Stimulated activated CD8-positive, alpha-beta memory T cell treated with anti-CD3 and anti-CD28 coated beads, Interleukin-15, amount 100 ng/mL, for 1 hour (primary cell): ENCODE measurements at regions not wholly inside any gene's neighbourhood (a gene's known extent, or its start where the extent isn't known, plus 50 kb on each side); places are given as distances from the start of the nearest gene placed in this dataset.

Experiments
- DNase-seq: peaks from one replicate; pipeline ENCODE4 v3.0.0-alpha.2; 2020; ENCODE audit warnings: low read depth

- DNase-seq: no peak
These were observed 57.9 kb upstream of the SLC5A9 start for GRCh38 chr1:48164571-48164970.

GRCh38 chr1:48160486-48161132, 61.9 kb upstream of the SLC5A9 start:
- DNase-seq: no peak

DNA sequence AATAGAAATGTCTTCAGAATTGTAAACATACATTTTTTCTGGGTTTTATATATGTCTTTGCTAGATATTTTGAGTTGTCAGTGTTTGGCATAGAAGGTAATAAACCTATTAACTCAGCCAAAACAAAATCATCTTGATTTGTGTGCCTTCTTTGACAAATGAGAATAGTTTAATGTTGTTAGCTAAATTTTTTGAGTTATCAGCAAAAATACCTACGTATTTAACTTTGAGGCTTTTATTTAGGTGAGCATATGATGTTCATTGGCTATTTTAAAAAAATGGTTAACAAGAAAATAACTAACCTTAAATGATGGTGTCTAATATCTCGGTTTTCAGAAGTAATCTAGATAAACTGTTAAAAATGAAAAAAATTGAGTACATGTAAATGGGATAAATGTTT, 83.2 kb upstream of the SLC5A9 start:
- no peak for DNase-seq

GRCh38 chr1:48127735-48128685, 94.5 kb upstream of the SLC5A9 start:
- no peak for DNase-seq

DNA sequence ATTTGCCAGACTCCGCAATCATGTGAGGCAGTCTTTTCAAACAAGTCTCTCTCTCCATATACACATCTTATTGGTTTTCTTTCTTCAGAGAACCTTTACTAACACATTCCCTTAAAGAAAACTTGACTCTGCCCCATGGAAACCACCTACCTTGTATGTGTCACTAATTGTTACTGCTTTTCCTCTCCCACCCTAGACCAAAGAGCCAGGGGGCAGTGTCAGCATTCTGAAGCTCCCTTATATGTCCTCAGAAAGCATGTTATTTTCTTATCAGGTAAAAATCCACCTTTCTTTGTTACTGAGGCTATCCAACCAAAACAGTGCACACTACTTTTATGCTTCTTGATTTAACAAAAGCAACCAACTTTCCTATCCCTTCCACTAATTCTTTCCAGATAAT, 98.9 kb upstream of the SLC5A9 start:
- no peak for DNase-seq

- no peak for DNase-seq
These were observed 100.6 kb upstream of the SLC5A9 start for GRCh38 chr1:48121955-48122354.

DNA sequence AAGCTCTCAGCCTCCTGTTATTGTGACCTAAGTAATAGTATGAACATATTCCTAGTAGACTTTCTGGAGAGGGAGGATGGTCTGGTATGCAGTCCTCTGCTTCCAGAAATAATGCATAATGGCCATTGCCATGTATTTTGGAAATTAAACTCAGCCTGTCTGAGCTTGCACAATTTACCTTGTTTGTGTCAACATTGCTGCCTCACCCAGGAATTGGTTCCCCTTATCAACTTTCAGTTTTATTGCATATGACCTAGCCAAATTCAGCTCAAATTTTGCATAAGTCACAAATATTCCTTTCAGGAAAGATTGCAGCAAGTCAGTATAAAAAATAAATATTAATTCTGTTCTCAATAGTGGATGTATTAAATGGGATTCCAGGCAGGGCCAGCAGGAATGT, 101.9 kb upstream of the SLC5A9 start:
- DNase-seq: no peak

DNA sequence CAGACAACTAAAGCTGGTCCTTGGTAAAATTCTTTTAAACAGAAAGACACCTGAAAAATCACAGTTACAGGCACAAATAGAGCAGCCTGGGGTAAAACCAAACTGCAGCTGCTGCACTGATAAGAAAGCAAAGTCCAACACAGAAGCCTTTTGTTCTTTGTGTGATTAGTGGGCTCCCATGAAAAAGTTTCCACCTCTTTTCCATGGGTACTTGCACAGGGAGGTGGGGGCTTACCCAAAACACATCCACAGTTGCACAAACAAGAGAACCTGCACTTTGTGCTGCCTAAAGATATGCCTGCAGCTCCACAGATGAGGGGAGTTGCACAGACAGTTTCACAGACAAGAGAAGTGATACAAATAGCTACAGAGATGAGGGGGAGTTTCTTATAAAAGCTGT, 106.7 kb upstream of the SLC5A9 start:
- no peak for DNase-seq

DNA sequence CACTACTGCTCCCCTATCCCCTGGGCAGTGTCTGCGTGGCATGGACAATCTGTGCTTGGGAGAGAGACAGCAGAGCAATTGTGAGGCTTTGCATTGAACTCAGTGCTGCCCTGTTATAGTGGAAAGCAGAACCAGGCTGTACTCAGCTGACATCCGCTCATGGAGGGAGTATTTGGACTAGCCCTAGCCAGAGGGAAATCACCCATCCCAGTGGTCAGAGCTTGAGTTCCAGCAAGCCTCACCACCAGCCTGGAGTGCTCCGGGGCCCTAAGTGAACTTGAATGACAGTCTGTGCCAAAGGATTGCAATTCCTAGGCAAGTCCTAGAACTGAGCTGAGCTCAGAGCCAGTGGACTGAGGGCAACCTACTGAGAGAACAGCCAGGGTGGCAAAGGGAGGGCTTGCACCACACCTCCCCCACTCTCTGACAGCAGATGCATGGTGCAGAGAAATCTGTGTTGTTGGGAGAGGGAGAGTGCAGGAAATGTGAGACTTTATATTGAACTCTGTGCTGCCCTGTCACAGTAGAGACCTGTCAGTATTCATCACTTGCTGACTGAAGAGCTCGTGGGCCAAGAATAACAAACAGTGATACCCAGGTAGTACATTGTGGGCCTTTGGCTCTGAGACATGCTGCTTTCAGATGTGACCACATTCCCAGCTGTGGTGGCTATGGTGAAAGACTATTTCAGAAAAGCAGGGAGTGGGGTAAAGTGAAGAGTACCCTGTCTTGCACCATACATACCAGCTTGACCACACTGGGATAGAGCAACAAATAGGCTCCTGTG, 107.7 kb upstream of the SLC5A9 start:
- DNase-seq: no peak

DNA sequence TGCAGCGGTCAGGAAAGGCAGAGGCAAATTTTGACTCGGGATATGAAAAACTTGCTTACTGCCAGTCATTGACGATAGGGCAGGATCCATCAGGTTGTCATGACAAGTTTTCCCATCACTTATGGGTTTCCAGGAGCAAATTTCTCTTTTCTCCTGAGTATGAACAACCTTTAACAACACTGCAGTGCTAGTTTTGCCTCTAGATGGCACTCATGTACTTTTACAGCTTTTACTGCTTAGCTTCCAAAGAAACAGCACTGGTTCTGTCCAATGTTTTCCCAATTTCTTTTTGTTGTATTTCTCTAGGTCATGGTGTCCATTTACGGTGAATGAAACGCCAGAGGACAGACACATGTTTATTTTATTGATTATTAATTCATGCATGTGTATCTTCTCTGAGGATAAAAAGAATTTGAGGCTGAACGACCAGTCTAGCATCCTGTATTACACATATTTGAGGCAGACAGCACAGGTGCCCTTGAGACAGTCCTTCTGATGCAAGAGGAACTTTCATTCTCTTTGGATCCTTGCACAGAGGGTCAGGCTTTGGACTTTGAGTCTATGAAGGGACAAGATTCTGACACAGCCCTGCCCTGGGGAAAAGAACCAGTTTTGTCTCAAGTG, 112.3 kb upstream of the TRABD2B start:
- DNase-seq: no peak

DNA sequence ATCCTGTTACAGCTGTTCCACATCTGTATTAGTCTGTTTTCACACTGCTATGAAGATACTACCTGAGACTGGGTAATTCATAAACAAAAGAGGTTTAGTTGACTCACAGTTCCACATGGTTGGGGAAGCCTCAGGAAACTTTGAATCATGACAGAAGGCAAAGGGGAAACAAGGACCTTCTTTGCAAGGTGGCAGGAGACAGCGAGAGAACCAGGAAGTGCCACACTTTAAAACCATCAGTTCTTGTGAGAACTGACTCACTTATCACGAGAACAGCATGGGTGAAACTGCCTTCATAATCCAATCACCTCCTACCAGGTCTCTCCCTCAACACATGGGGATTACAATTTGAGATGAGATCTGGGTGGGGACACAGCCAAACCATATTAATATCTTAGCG, 110.3 kb upstream of the TRABD2B start:
- no peak for DNase-seq

- no peak for DNase-seq
These were observed 108.9 kb upstream of the TRABD2B start for GRCh38 chr1:48106049-48106448.

DNA sequence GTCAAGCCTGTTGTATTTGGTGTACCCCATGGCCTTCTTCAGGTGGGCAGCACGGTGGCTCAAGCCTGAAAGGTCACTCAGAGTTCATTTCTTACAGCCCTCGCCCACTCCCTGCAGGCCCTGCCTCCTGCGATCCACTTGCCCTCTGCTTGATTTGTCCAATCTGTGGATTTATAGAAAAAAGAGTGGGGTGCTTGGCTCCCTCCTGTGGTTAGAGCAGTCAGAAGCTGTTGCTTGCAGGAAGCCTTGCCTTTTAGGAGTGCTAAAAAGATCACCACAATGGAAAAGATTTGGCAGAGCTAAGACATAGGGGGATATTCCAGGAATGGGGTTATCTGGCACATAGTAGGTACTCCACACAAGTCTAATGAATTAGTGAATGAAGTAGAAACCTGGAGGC, 108.0 kb upstream of the TRABD2B start:
- DNase-seq: no peak

GRCh38 chr1:48103495-48103894, 106.3 kb upstream of the TRABD2B start:
- no peak for DNase-seq

DNA sequence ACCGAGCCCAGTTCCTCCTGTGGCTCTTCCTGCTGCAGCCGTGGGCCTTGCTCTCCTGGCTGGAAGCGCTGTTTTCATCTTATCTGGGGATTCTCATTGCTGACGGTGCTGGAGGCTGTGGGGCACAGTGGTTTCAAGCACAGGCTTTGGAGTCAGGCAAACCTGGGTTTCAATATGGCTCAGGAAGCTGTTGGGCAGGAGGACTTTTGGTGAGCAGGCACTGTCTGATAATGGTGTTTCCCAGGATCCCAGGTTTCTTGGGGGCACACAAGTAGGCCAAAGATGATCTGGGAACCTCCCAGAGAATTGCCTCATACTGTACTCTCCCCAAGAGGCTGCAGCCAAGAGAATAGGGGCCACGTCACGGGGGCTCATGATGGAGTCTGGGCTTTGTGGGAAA, 105.6 kb upstream of the TRABD2B start:
- no peak for DNase-seq

DNA sequence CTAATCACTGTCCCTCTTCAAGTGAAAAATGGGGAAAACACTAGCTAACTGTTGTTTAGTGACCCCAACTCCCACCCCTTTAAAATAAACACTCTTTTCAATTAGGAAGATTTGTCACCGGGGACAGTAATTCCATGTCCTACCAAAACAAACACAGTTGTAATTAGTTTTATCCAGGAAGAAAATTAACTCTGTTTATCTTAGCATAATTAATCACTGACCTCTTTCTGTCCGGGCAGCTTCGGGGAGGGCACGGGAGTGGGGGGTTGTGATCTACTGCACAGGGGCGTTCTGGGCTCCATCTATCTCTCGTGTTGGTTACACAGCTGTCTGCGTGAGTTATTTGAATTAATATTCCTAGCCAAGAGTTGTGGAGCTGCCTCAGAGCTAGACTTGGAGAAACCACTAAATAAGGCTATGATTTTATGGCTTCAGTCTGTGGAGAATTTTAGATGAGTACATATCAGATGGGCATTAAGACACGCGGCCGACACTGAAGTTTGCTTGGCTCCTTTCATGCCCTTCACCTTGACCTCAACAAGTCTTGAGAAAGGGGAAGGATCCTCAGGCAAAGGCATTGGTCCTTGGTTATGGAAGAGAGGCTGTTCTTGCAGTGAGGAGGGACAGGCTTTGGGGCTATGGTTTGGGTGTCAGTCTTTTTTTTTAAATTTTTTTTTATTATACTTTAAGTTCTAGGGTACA, 102.0 kb upstream of the TRABD2B start:
- DNase-seq: no peak

DNA sequence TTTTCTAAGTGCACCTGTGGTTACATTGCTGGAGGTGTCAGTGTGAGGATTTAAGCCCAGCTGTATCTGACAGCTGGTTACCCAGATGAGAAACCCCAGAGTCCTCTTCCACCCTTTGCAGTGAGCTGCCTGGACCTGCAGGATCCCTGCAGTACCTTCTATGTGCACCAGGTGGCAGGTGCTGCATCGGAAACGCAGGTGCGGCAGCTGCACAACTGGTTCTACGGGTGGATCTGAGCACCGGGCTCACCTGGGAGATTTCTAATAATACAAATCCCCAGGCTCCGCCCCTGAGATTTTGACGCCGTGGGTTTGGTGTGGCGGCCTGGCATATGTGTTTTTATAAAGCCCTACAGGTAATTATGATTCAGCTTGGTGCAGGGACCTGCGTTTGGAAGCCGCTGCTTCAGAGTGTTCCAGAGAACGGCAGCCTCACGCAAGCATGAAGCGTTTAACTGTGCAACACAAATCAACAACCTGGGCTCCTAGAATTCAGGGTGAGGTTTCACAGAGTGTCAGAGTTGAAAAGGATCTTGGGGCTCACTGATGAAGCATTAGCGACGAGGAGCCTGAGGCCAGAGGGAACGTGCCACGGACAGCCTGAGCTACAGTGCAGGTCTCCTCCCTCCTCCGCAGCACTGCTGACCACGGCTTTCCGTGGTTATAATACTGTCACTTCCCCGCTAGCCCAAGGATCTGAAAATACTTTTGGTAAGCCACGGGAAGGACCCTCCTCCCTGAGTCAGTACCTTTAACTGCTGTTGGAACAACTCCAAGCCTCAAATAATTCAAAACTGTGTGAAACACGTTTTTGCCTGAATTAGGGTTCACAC, 96.7 kb upstream of the TRABD2B start:
- peak; percentile 56 for DNase-seq

- no peak for DNase-seq
These were observed 96.0 kb upstream of the TRABD2B start for GRCh38 chr1:48093147-48093546.

GRCh38 chr1:48092401-48092800, 95.2 kb upstream of the TRABD2B start:
- no peak for DNase-seq

- DNase-seq: no peak
These were observed 92.2 kb upstream of the TRABD2B start for GRCh38 chr1:48089356-48089891.
